AG04449 (cell line): ENCODE measurements at regions not wholly inside any gene's neighbourhood (a gene's known extent, or its start where the extent isn't known, plus 50 kb on each side); places are given as distances from the start of the nearest gene placed in this dataset.

Source experiments
- CTCF ChIA-PET: fragments of 350-600 bp; formaldehyde crosslinking; extraction: SDS; loops from one replicate; lab custom pipeline; 2021; ENCODE audit warnings: antibody characterized with exemption; lab: Yijun Ruan, JAX
- POLR2A ChIA-PET: fragments of 400-600, 350-600 bp; formaldehyde crosslinking; extraction: SDS; loops from one replicate; lab custom pipeline; 2020; ENCODE audit warnings: antibody characterized with exemption, inconsistent platforms; lab: Yijun Ruan, JAX
- DNase-seq: peaks from one replicate; pipeline ENCODE4 v3.0.0-alpha.2; 2010; ENCODE audit warnings: low read depth, low spot score
- H3K4me3 ChIP-seq: 2 replicates; pipeline ENCODE4 v1.5.1; 2011; ENCODE audit warnings: low read depth, mild to moderate bottlenecking, control low read depth, low read length
- TF ChIP-seq, protein P1 (sequence below): IDR thresholded peaks from one replicate; pipeline ENCODE4 v1.5.1; 2011; ENCODE audit warnings: mild to moderate bottlenecking, moderate library complexity, low read length, control low read depth, inconsistent platforms; ENCODE audit not compliant: insufficient read depth; ENCODE audit errors: missing control alignments

DNA sequence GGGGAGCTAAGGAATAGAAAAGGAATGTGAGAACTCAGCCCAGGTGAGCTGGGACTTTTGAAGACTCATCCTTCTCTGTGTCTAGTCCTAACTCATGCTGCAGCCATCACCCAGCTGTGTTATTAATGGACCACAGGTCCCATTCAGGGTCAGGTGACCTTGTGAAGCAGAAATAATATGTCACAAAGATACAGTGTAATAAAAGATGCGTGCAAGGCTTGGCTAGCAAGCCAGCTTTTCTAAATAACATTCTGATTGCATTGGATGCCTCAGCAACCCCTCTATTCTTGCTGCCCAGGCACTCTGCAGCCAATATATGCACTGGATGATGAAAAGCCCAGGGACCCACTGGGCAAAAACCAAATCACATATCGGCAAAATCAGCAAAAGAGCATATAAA is 393.1 kb upstream of the PIK3C3 start:
- TF ChIP-seq, protein P1, sequence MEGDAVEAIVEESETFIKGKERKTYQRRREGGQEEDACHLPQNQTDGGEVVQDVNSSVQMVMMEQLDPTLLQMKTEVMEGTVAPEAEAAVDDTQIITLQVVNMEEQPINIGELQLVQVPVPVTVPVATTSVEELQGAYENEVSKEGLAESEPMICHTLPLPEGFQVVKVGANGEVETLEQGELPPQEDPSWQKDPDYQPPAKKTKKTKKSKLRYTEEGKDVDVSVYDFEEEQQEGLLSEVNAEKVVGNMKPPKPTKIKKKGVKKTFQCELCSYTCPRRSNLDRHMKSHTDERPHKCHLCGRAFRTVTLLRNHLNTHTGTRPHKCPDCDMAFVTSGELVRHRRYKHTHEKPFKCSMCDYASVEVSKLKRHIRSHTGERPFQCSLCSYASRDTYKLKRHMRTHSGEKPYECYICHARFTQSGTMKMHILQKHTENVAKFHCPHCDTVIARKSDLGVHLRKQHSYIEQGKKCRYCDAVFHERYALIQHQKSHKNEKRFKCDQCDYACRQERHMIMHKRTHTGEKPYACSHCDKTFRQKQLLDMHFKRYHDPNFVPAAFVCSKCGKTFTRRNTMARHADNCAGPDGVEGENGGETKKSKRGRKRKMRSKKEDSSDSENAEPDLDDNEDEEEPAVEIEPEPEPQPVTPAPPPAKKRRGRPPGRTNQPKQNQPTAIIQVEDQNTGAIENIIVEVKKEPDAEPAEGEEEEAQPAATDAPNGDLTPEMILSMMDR = no peak
- DNase-seq = no peak
- ChIA-PET CTCF (no interaction called here), POLR2A (no interaction called here)
- no peak overlapping the region for H3K4me3 ChIP-seq

DNA sequence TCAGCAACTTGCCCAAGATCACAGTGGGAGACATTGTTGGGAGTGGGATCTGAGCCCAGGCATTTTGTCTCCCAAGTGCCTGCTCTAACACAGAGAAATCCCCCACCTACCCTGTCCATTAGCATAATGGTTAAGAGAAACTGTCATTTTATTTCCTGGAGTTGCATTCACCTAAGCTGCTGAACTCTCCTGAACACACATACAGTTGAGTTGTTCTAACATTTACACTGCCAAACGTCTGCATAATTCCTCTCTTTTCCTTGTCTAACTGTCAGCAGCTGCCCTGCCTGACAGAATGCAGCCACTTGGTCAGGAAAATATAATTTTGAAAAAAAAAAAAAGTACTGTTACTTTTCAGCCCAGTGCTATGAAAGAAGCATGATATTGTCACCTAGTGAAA is 396.3 kb upstream of the PIK3C3 start:
- ChIA-PET CTCF (no interaction called here), POLR2A (no interaction called here)
- TF ChIP-seq, protein P1 = no peak
- no peak for DNase-seq
- no peak overlapping the region for H3K4me3 ChIP-seq

DNA sequence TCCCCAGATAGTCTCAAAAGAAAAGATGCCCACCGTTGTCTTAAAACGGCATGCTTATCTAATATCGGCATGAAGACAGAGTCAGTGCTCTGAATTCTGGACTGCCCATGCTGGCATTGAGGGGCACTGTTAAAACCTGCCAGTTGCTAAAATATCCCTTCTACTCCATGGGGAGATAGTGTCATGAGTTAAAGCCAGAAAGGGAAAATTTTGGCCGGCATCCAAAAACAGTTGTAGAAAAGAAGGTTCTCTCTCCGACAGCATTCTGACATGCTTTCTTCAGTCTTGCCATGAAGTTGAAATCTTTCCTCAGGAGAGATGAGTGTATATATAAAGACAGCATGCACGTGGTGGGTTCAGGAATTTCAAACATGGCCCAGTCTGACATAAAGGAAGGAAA is 401.3 kb upstream of the PIK3C3 start:
- CTCF ChIA-PET = no interaction called here
- POLR2A ChIA-PET = no interaction called here
- H3K4me3 ChIP-seq = no peak overlapping the region
- no peak for DNase-seq
- TF ChIP-seq, protein P1 = no peak

- no peak overlapping the region for H3K4me3 ChIP-seq
- CTCF ChIA-PET = no interaction called here
- TF ChIP-seq, protein P1 = no peak
- no peak for DNase-seq
- POLR2A ChIA-PET = no interaction called here
These were observed 406.3 kb upstream of the PIK3C3 start for GRCh38 chr18:41548521-41549260.

DNA sequence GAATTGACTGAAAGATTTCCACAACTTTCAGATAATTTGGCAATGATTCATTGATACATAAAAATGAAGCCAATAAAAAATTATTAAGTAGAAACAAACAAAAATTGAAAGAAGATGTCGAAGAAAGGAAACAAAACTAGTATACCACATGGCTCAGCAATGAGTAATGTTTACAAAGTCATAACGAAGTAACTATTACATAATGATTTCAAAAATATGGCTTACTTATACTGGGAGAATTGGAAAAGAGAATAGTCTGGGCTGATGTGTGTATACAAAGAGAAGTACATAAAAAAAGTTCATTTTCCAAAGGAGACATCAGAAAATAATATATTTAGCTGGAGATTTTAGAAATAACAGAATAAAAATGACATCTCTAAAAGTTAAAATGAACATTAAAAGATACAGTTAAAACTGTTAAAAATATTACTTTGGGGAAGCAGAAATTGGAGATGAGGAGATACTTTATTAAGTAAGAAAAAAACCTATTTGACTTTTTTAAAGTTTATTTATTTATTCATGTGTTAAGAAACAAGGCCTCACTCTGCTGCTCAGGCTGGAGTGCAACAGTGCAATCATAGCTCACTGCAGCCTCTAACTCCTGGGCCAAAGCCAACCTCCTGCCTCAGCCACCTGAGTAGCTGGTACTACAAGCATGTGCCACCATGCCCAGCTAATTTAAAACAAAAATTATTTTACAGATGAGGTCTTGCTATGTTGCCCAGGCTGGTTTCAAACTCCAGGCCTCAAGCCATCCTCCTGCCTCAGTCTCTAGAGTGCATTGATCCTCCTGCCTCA is 409.7 kb upstream of the PIK3C3 start:
- H3K4me3 ChIP-seq = no peak overlapping the region
- TF ChIP-seq, protein P1 = no peak
- DNase-seq = no peak
- ChIA-PET CTCF (no interaction called here), POLR2A (no interaction called here)

DNA sequence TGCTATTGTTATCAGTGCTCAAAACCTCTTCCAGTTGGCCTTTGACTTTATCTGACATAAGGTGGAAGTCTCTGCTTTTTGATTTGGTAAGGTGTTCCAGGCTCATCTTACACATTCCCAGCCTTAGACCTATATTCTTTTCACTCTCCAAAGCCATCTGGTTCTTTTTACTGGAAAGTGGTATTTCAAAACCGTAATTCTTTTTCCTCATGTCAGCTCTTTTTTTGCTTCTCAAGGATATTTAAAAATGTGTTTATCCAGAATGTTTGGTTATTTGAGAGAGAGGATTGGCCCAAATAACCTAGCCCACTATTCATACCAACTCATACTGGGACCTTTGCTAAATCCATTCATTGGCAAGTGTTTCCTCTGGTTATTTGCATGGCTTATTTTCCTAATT is 411.2 kb upstream of the PIK3C3 start:
- ChIA-PET POLR2A (no interaction called here), CTCF (no interaction called here)
- H3K4me3 ChIP-seq = no peak overlapping the region
- TF ChIP-seq, protein P1 = no peak
- no peak for DNase-seq
